Astrocyte of the spinal cord (primary cell): ENCODE measurements at regions not wholly inside any gene's neighbourhood (a gene's known extent, or its start where the extent isn't known, plus 50 kb on each side); places are given as distances from the start of the nearest gene placed in this dataset.
A peak's percentile ranks its signal among the peaks of the same experiment; 100 is the strongest.

Experiments
- DNase-seq: peaks from one replicate; pipeline ENCODE4 v3.0.0; 2011; ENCODE audit warnings: low read depth, low spot score
- H3K4me3 ChIP-seq: 2 replicates; pipeline ENCODE4 v1.5.1; 2011; ENCODE audit warnings: low read depth, mild to moderate bottlenecking, low read length, moderate library complexity
- in situ Hi-C: cut with HindIII; loops from 2 replicates; pipeline ENCODE4 v1.10.0; 2017; ENCODE audit warnings: low sequenced_read_pairs
- TF ChIP-seq, protein P1 (sequence below): IDR thresholded peaks from 2 replicates; pipeline ENCODE4 v1.5.1; 2012; ENCODE audit warnings: low read depth, mild to moderate bottlenecking, low read length, inconsistent platforms

GRCh38 chr1:194476872-194477271, 1290.5 kb upstream of the B3GALT2 start:
- in situ Hi-C loops: no loop called here
- no peak overlapping the region for H3K4me3 ChIP-seq
- no peak for DNase-seq
- TF ChIP-seq, protein P1, sequence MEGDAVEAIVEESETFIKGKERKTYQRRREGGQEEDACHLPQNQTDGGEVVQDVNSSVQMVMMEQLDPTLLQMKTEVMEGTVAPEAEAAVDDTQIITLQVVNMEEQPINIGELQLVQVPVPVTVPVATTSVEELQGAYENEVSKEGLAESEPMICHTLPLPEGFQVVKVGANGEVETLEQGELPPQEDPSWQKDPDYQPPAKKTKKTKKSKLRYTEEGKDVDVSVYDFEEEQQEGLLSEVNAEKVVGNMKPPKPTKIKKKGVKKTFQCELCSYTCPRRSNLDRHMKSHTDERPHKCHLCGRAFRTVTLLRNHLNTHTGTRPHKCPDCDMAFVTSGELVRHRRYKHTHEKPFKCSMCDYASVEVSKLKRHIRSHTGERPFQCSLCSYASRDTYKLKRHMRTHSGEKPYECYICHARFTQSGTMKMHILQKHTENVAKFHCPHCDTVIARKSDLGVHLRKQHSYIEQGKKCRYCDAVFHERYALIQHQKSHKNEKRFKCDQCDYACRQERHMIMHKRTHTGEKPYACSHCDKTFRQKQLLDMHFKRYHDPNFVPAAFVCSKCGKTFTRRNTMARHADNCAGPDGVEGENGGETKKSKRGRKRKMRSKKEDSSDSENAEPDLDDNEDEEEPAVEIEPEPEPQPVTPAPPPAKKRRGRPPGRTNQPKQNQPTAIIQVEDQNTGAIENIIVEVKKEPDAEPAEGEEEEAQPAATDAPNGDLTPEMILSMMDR: no peak

DNA sequence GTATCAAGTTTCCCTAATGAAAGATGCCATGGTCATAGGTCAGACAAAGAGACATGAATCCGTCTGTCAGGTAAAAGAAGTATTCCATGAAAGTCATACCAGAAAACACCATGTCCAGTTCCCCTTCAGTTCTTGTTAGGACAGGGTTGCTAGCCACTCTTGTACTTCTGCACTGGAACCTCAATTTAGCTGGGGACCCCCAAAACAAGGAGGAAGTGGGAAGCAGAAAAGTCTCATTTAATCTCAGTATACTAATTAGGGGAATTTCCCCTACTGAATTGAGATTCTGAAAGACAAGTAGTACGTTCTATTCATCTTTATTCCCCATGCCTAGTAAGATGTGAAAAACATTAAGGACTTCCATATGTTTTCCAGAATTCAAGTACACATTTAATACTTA, 1289.9 kb upstream of the B3GALT2 start:
- DNase-seq: no peak
- TF ChIP-seq, protein P1: no peak
- in situ Hi-C loops: no loop called here

GRCh38 chr1:194474701-194475100, 1288.3 kb upstream of the B3GALT2 start:
- no peak for DNase-seq
- in situ Hi-C loops: no loop called here
- H3K4me3 ChIP-seq: no peak overlapping the region
- TF ChIP-seq, protein P1: no peak

More for the DNA sequence above, 1289.9 kb upstream of the B3GALT2 start:
- H3K4me3 ChIP-seq: no peak overlapping the region

DNA sequence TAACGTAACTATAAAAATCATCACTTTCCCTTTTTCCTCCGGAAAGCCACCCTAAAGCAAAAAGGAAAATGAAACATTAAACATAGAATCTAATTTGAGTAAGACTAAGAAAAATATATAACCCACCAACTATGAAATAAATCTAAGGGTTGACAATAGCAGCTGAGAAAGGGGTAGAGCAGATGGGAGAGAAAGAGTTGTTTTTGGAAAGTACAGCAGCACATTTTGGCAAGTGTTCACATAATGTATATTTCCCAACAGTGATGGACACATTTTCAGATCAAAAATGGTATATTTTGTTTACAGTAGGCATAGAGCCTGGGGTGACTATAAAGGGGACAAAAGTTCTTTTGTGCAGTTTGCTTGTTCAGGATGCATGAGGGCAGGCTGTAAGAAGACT, 1287.4 kb upstream of the B3GALT2 start:
- DNase-seq: no peak
- in situ Hi-C loops: no loop called here
- TF ChIP-seq, protein P1: no peak
- H3K4me3 ChIP-seq: no peak overlapping the region

- DNase-seq: no peak
- TF ChIP-seq, protein P1: no peak
- no peak overlapping the region for H3K4me3 ChIP-seq
- in situ Hi-C loops: no loop called here
These were observed 1282.9 kb upstream of the B3GALT2 start for GRCh38 chr1:194469282-194469681.

DNA sequence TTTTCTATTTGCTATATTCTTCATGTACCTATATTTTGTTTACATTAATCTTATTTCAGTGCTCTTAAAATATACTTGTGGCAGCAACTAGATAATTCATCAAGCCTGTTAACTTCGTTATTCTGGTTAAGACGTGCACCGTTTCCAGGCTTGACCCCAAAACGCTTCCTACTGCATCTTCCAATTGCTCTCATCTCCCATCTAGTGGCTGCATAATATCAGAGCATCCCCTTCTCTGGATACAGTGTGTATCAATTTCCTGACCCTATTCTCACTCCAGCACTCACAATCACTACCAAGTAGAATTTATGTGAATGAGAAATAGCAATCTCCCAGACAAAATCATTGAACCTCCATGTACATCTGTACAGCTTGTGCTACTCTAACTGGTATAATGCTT, 1280.3 kb upstream of the B3GALT2 start:
- TF ChIP-seq, protein P1: peak; percentile 46
- in situ Hi-C loops: no loop called here
- H3K4me3 ChIP-seq: no peak overlapping the region
- no peak for DNase-seq

GRCh38 chr1:194447636-194448035, 1261.2 kb upstream of the B3GALT2 start:
- TF ChIP-seq, protein P1: no peak
- no peak overlapping the region for H3K4me3 ChIP-seq
- peak; percentile 48 for DNase-seq
- in situ Hi-C loops: no loop called here
